ENCODE measurements at regions not wholly inside any gene's neighbourhood (a gene's known extent, or its start where the extent isn't known, plus 50 kb on each side); places are given as distances from the start of the nearest gene placed in this dataset.

GRCh38 chr3:67713764-67714469, 59.5 kb upstream of the SUCLG2 start:
- Histone ChIP-seq H3K36me3 (no peaks in the 10 kb centered on the region), H3K4me1 (no peaks in the 10 kb centered on the region), H3K27me3 (ENCODE audit: low read depth) (no peaks in the 10 kb centered on the region), H3K4me3 (no peak overlapping the region), H3K27ac (no peak overlapping the region), H3K9me3 (no peaks in the 10 kb centered on the region)
- no peak for ATAC-seq
- intact Hi-C loops (cut with DNase I): no loop called here
- TF ChIP-seq, protein P1, sequence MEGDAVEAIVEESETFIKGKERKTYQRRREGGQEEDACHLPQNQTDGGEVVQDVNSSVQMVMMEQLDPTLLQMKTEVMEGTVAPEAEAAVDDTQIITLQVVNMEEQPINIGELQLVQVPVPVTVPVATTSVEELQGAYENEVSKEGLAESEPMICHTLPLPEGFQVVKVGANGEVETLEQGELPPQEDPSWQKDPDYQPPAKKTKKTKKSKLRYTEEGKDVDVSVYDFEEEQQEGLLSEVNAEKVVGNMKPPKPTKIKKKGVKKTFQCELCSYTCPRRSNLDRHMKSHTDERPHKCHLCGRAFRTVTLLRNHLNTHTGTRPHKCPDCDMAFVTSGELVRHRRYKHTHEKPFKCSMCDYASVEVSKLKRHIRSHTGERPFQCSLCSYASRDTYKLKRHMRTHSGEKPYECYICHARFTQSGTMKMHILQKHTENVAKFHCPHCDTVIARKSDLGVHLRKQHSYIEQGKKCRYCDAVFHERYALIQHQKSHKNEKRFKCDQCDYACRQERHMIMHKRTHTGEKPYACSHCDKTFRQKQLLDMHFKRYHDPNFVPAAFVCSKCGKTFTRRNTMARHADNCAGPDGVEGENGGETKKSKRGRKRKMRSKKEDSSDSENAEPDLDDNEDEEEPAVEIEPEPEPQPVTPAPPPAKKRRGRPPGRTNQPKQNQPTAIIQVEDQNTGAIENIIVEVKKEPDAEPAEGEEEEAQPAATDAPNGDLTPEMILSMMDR (IDR thresholded peaks at IDR 0.05): no peak
- DNase-seq: no peak

GRCh38 chr3:67712259-67712658, 57.8 kb upstream of the SUCLG2 start:
- TF ChIP-seq, protein P1 (IDR thresholded peaks at IDR 0.05): no peak
- H3K36me3 ChIP-seq: no peaks in the 10 kb centered on the region
- no peak for ATAC-seq

GRCh38 chr3:67710396-67710795, 56.0 kb upstream of the SUCLG2 start:
- no peaks in the 10 kb centered on the region for H3K9me3 ChIP-seq
- H3K4me1 ChIP-seq: no peaks in the 10 kb centered on the region
- ATAC-seq (no peak), DNase-seq (no peak)
- intact Hi-C loops (cut with DNase I): no loop called here
- H3K27me3 ChIP-seq (ENCODE audit: low read depth): no peaks in the 10 kb centered on the region
- no peak overlapping the region for H3K4me3 ChIP-seq
- H3K27ac ChIP-seq: no peak overlapping the region
- TF ChIP-seq, protein P1 (IDR thresholded peaks at IDR 0.05): no peak
- H3K36me3 ChIP-seq: no peaks in the 10 kb centered on the region

More at GRCh38 chr3:67712259-67712658, 57.8 kb upstream of the SUCLG2 start:
- intact Hi-C loops (cut with DNase I): no loop called here
- Histone ChIP-seq H3K9me3 (no peaks in the 10 kb centered on the region), H3K27ac (no peak overlapping the region), H3K27me3 (ENCODE audit: low read depth) (no peaks in the 10 kb centered on the region), H3K4me3 (no peak overlapping the region), H3K4me1 (no peaks in the 10 kb centered on the region)
- DNase-seq: no peak

DNA sequence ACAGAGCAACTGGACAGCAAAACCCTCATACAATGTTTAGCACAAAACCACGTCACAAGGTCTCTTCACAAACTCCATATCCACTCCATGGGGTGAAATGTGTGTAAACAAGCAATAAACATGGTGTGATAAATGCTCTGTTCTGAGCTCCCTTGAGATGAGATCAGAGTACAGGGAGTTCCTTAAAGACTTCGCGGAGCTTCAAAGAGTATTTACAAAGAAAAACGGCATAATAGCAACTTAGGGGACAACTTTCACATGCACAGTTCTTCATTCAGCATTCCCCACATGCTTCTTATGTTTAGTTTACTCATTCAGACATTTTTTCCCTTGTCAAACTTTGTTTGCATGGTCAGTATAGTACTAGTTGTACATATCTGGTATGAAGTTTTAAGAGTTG, 52.5 kb upstream of the SUCLG2 start:
- no peak overlapping the region for H3K4me3 ChIP-seq
- TF ChIP-seq, protein P1 (IDR thresholded peaks at IDR 0.05): no peak
- no peaks in the 10 kb centered on the region for H3K9me3 ChIP-seq
- no peaks in the 10 kb centered on the region for H3K27me3 ChIP-seq (ENCODE audit: low read depth)
- no peaks in the 10 kb centered on the region for H3K4me1 ChIP-seq
- no peak overlapping the region for H3K27ac ChIP-seq
- H3K36me3 ChIP-seq: no peaks in the 10 kb centered on the region
- DNase-seq (no peak), ATAC-seq (no peak)
- intact Hi-C loops (cut with DNase I): no loop called here

DNA sequence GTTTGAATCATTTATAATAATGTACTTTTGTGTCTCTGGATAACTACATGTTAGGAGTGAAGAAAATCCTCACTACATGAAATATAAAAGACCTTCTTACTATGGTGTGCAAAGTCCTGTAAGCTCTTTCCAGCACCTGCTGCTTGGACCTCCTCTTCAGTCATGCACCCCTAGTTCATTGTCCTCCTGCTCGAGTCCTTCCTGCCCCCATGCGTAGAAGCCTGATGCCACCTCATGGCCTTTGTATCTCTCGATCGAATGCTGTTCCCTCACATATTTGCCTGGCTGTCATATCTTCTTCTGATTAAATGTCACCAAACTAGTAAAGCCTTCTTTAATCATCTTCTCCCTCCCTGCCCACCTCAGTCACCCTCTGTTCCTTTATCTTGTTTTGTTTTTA, 49.9 kb upstream of the SUCLG2 start:
- no peaks in the 10 kb centered on the region for H3K4me1 ChIP-seq
- ATAC-seq: no peak
- TF ChIP-seq, protein P1 (IDR thresholded peaks at IDR 0.05): no peak
- no peaks in the 10 kb centered on the region for H3K36me3 ChIP-seq
- H3K27ac ChIP-seq: no peak overlapping the region
- intact Hi-C loops (cut with DNase I): no loop called here
- no peak for DNase-seq
- no peaks in the 10 kb centered on the region for H3K27me3 ChIP-seq (ENCODE audit: low read depth)
- no peaks in the 10 kb centered on the region for H3K9me3 ChIP-seq
- no peak overlapping the region for H3K4me3 ChIP-seq

Measured in lower lobe of right lung (tissue), 2 donors.